ENCODE measurements at regions not wholly inside any gene's neighbourhood (a gene's known extent, or its start where the extent isn't known, plus 50 kb on each side); places are given as distances from the start of the nearest gene placed in this dataset.

GRCh38 chr2:4528246-4528645 lies 824.9 kb downstream of the DCDC2C start:
- TF ChIP-seq CTCF (IDR thresholded peaks at IDR 0.05) (no peak), EZH2phosphoT487 (IDR thresholded peaks at IDR 0.05) (no peak)

Measured in neural progenitor cell (in vitro differentiated cells).